ENCODE measurements at regions not wholly inside any gene's neighbourhood (a gene's known extent, or its start where the extent isn't known, plus 50 kb on each side); places are given as distances from the start of the nearest gene placed in this dataset.

DNA sequence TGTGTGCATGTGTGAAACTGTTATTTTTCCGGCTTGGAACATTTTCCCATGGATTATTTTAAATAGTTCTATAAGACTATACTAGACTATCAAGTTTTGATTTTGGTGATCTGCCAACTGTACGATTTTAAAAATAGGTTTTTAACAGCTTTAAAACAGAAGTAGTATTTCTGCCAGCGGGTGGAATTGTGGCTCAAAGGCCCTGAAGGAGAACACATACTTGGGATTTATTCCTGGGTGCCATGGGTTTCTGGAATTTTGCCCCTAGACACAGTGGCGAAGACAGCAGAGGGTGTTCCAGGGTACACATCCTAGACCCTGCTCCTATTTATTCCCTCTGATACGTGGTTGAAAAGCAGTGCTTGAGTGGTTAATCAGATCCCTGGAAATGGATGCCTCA, 81.7 kb upstream of the IPO9 start:
- TF ChIP-seq, protein P1, sequence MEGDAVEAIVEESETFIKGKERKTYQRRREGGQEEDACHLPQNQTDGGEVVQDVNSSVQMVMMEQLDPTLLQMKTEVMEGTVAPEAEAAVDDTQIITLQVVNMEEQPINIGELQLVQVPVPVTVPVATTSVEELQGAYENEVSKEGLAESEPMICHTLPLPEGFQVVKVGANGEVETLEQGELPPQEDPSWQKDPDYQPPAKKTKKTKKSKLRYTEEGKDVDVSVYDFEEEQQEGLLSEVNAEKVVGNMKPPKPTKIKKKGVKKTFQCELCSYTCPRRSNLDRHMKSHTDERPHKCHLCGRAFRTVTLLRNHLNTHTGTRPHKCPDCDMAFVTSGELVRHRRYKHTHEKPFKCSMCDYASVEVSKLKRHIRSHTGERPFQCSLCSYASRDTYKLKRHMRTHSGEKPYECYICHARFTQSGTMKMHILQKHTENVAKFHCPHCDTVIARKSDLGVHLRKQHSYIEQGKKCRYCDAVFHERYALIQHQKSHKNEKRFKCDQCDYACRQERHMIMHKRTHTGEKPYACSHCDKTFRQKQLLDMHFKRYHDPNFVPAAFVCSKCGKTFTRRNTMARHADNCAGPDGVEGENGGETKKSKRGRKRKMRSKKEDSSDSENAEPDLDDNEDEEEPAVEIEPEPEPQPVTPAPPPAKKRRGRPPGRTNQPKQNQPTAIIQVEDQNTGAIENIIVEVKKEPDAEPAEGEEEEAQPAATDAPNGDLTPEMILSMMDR (IDR thresholded peaks at IDR 0.05; ENCODE audit: control insufficient read depth, extremely low read depth, insufficient read depth) = no peak
- DNase-seq (ENCODE audit: low read depth) = no peak
- no peak overlapping the region for H3K4me3 ChIP-seq (ENCODE audit: low read depth, low read length)

DNA sequence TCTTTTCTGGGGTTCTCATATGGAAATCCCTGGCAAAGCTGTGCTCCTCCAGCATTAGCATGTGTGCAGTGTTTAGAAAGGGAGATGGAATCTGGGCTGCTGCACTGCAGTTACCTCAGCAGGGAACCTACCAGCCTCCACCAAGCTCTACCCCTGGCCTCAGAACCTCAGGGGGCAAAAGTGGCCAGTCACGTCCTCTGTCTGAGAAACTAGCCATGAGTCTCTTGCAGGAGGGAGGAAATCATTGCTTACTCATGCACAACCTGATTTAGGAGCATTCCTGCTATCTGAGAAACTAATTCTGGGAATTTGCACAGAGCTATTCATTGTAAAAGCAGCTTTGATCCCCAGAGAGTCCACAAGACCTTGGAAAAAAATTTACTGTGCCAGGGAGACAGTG, 80.6 kb upstream of the IPO9 start:
- no peak for DNase-seq (ENCODE audit: low read depth)
- H3K4me3 ChIP-seq (ENCODE audit: low read depth, low read length) = no peak overlapping the region
- TF ChIP-seq, protein P1 (IDR thresholded peaks at IDR 0.05; ENCODE audit: control insufficient read depth, extremely low read depth, insufficient read depth) = no peak

DNA sequence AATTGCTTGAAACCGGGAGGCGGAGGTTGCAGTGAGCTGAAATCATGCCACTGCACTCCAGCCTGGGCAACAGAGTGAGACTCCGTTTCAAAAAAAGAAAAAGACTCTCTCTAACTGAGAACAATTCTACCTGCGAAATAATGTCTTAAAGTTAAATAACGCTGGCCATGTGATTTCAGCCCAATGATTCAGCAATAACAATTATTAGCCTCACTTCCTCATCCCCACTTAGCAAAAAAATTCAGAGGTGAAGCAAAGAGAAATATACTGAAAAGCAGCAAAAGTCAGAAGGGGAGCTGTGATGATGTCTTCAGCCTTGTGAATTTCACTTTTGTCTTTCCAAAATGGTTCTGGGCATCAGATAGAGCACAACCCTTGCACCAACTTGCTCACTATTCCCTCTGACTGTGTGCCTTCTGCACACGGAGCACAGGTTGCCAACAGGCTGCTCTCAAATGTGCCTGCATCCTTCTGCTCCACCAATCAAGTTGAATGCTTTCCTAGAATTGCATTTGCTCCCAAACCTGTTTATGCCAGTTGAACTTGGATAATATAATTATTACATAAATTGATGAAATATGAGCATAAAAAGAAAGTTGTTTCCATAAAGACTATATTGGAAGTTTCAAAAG, 79.8 kb upstream of the IPO9 start:
- DNase-seq (ENCODE audit: low read depth) = no peak
- TF ChIP-seq, protein P1 (IDR thresholded peaks at IDR 0.05; ENCODE audit: control insufficient read depth, extremely low read depth, insufficient read depth) = no peak
- no peak overlapping the region for H3K4me3 ChIP-seq (ENCODE audit: low read depth, low read length)

DNA sequence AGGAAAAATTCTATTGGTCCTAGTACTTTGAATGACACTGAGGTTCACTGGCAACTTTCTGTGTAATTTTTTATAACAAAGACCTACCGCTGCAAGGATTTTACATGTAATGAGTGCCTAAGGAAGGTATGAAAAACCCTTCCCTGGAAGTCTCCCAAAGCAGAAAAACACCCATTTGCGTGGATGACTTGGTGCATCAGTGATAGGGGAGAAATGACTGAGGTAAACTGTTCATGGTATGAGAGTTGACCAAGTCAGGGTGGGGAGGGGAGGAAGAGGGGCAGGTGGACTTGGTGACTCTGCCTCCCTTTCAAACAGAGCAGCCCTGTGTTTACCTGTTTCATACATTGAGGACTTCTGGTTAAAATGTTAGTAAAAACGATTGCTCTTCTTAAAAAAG, 78.8 kb upstream of the IPO9 start:
- DNase-seq (ENCODE audit: low read depth) = no peak
- H3K4me3 ChIP-seq (ENCODE audit: low read depth, low read length) = no peak overlapping the region
- TF ChIP-seq, protein P1 (IDR thresholded peaks at IDR 0.05; ENCODE audit: control insufficient read depth, extremely low read depth, insufficient read depth) = no peak

DNA sequence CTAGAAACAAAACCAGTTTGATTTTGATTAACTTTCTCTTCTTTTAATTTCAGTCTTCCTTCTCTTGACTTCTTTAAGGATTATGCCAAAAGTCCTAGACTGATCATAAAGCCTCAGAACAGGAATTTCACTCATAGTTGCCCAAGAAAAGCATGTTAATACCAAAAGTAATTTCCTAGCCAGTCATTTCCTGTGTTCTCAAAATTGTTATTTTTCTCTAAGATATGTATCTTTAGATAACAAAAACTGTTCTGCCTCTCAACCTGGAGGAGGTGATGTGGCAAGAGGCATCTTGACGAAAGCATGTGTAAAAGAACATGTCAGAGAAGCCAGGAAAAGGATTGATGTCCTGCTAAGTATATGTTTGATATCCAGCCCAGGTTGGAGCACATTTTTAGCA, 78.0 kb upstream of the IPO9 start:
- DNase-seq (ENCODE audit: low read depth) = no peak
- TF ChIP-seq, protein P1 (IDR thresholded peaks at IDR 0.05; ENCODE audit: control insufficient read depth, extremely low read depth, insufficient read depth) = no peak
- H3K4me3 ChIP-seq (ENCODE audit: low read depth, low read length) = no peak overlapping the region

DNA sequence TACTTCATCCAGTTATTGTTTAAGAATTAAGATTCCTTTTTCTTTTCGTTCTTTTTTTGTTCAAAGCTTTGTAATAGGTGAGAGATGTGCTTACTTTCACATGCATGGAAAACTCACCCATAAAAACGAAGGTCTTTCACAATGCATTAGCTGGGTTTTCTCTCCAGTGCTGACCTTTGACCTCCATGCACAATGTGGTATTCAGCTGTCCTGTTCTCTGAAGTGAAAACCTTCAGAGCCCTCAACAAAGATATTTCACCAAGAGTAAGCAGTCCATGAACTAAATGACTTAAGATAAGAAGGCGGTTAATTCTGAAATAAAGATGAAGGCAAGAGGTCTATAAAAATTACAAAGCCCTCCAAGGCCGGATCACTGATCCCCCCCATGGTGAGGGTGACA, 77.1 kb upstream of the IPO9 start:
- no peak overlapping the region for H3K4me3 ChIP-seq (ENCODE audit: low read depth, low read length)
- TF ChIP-seq, protein P1 (IDR thresholded peaks at IDR 0.05; ENCODE audit: control insufficient read depth, extremely low read depth, insufficient read depth) = no peak
- DNase-seq (ENCODE audit: low read depth) = no peak

DNA sequence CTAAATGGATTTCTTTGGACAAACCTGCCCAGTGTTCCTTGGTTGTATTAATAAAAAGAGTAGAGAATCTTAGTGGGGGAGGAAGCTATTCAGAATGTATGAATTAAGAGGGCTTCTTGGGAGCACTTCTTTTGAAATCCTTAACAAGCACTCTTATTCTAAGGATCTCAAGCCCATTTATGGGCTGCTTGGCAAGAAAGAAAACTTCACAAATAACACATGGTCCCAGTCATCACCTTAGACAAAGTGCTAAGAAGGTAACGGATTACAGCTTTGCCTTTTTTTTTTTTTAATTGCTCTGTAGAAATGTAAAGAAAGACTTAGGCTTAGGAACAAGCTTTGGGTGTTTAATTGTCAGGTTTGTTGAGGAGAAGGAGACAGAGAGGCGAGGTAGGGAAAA, 76.6 kb upstream of the IPO9 start:
- H3K4me3 ChIP-seq (ENCODE audit: low read depth, low read length) = no peak overlapping the region
- TF ChIP-seq, protein P1 (IDR thresholded peaks at IDR 0.05; ENCODE audit: control insufficient read depth, extremely low read depth, insufficient read depth) = no peak
- DNase-seq (ENCODE audit: low read depth) = no peak
